CD1c-positive myeloid dendritic cell (primary cell): ENCODE measurements at regions not wholly inside any gene's neighbourhood (a gene's known extent, or its start where the extent isn't known, plus 50 kb on each side); places are given as distances from the start of the nearest gene placed in this dataset.
"Not testable (repeated sequence)": the region's sequence is repeated elsewhere in the genome, so short reads cannot be mapped to it uniquely, and the experiment has no call there.

ENCODE experiments used
- DNase-seq: peaks from one replicate; pipeline ENCODE4 v3.0.0-alpha.2; 2016; ENCODE audit errors: extremely low spot score

- DNase-seq, result no peak
Measured at GRCh38 chr10:62934258-62934657, 118.1 kb upstream of the EGR2 start.

GRCh38 chr10:62928763-62929162 is 112.6 kb upstream of the EGR2 start:
- DNase-seq, result not testable (repeated sequence)

- DNase-seq, result no peak
Measured at GRCh38 chr10:62926407-62926806, 110.2 kb upstream of the EGR2 start.

GRCh38 chr10:62924344-62924748 is 108.2 kb upstream of the EGR2 start:
- no peak for DNase-seq

GRCh38 chr10:62919776-62920175 is 103.6 kb upstream of the EGR2 start:
- DNase-seq, result no peak

GRCh38 chr10:62917475-62918238 is 101.5 kb upstream of the EGR2 start:
- peak; percentile 55 for DNase-seq

GRCh38 chr10:62916141-62916603 is 100.0 kb upstream of the EGR2 start:
- DNase-seq, result peak; percentile 36

- peak; percentile 39 for DNase-seq
Measured at GRCh38 chr10:62915158-62915557, 99.0 kb upstream of the EGR2 start.

GRCh38 chr10:62912086-62912485 is 95.9 kb upstream of the EGR2 start:
- DNase-seq, result no peak

- no peak for DNase-seq
Measured at GRCh38 chr10:62911210-62911963, 95.2 kb upstream of the EGR2 start.

GRCh38 chr10:62907470-62908212 is 91.5 kb upstream of the EGR2 start:
- no peak for DNase-seq

GRCh38 chr10:62904281-62904875 is 88.2 kb upstream of the EGR2 start:
- DNase-seq, result no peak

GRCh38 chr10:62903828-62904227 is 87.7 kb upstream of the EGR2 start:
- DNase-seq, result no peak

GRCh38 chr10:62900829-62901571 is 84.8 kb upstream of the EGR2 start:
- DNase-seq, result no peak

- no peak for DNase-seq
Measured at GRCh38 chr10:62899311-62899710, 83.1 kb upstream of the EGR2 start.

- DNase-seq, result no peak
Measured at GRCh38 chr10:62895063-62895462, 78.9 kb upstream of the EGR2 start.

- no peak for DNase-seq
Measured at GRCh38 chr10:62894156-62894555, 78.0 kb upstream of the EGR2 start.

GRCh38 chr10:62893036-62893435 is 76.9 kb upstream of the EGR2 start:
- peak; percentile 5 for DNase-seq

- DNase-seq, result no peak
Measured at GRCh38 chr10:62890395-62890794, 74.2 kb upstream of the EGR2 start.

GRCh38 chr10:62887642-62888041 is 71.5 kb upstream of the EGR2 start:
- no peak for DNase-seq
